ENCODE measurements at regions not wholly inside any gene's neighbourhood (a gene's known extent, or its start where the extent isn't known, plus 50 kb on each side); places are given as distances from the start of the nearest gene placed in this dataset.

DNA sequence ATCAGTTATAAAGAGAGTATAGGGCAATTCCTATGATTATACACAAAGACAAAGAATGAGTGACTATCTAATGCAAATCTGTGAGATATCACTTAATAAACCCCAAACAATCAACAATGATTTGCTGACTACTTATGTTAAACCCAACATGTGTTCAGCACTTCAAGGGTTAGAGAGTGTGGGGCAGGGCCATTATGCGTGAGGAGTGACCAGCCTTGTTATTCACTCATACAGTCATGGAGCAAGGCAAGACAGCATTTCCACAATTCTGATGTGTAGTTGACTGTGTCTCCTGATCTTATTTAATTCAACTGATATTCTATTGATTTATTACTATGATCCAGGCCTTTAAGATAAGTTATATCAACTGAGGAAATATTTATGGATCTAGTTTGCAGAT, 251.7 kb downstream of the CYRIA start:
- 69 to 81% methylated on average over 1 of the region's 1 CpG for WGBS, 2 donors
- H3K27ac ChIP-seq: no peak overlapping the region
- H3K9me3 ChIP-seq: no peaks in the 10 kb centered on the region
- no peak for DNase-seq
- H3K4me3 ChIP-seq: no peak overlapping the region
- no peak for TF ChIP-seq POLR2A (IDR thresholded peaks at IDR 0.05)
- TF ChIP-seq, protein P1, sequence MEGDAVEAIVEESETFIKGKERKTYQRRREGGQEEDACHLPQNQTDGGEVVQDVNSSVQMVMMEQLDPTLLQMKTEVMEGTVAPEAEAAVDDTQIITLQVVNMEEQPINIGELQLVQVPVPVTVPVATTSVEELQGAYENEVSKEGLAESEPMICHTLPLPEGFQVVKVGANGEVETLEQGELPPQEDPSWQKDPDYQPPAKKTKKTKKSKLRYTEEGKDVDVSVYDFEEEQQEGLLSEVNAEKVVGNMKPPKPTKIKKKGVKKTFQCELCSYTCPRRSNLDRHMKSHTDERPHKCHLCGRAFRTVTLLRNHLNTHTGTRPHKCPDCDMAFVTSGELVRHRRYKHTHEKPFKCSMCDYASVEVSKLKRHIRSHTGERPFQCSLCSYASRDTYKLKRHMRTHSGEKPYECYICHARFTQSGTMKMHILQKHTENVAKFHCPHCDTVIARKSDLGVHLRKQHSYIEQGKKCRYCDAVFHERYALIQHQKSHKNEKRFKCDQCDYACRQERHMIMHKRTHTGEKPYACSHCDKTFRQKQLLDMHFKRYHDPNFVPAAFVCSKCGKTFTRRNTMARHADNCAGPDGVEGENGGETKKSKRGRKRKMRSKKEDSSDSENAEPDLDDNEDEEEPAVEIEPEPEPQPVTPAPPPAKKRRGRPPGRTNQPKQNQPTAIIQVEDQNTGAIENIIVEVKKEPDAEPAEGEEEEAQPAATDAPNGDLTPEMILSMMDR (IDR thresholded peaks at IDR 0.05): no peak
- H3K27me3 ChIP-seq: no peaks in the 10 kb centered on the region
- intact Hi-C loops (cut with DNase I; ENCODE audit: low total_unique reads): no loop called here
- H3K4me1 ChIP-seq: no peaks in the 10 kb centered on the region
- no peaks in the 10 kb centered on the region for H3K36me3 ChIP-seq (ENCODE audit: low read depth, missing control alignments)

DNA sequence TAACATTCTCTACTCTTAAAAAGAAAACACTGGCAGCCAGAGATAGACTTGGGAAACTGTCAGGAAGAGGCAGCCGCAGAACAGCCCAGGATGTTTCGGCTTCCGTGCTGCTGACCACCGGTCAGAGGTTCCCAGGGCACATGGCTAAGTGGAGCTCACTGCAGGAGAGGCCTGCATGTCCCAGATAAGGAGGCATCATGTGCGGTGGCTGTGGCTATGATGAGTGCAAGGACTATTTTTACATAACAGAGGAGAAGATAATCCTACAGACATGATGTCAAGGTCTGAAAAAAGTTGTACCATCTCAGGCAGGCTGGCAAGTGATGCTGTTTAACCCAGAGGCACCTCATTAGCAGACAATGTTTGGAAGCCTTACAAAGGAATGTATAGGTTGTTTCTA, 252.3 kb downstream of the CYRIA start:
- DNase-seq: no peak
- no peaks in the 10 kb centered on the region for H3K9me3 ChIP-seq

DNA sequence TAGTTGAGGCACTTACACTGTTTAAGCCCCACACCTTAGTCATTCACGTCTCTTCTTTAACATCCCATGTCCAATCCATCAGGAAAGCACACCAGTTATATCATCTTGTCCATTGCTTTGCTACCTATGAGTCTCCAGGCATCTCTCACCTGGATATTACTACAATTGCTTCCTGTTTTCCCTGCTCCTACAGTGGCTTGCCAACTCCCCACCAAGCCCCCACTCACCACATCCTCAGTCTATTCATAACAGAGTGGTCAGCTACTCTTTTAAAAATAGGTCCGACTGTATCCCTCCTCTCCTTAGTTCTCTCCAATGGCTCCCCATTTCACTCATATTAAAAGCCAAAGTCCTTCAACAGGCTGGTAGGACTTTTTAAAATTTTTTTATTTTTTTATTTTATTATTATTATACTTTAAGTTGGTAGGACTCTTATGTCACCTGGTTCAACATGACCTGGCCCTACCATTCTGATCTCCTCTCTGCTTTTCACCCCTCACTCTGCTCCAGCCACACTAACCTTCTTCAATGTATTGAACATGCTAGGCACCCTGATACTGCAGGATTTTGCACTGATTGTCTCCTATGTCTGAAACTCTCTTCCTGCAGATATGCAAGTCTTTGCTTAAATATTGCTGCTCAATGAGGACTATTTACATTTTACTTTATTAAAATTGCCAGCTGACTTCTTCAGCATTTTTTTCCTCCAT, 253.2 kb downstream of the CYRIA start:
- intact Hi-C loops (cut with DNase I; ENCODE audit: low total_unique reads): no loop called here
- 88 to 95% methylated on average over 2 of the region's 2 CpGs for WGBS, 2 donors
- Histone ChIP-seq H3K9me3 (no peaks in the 10 kb centered on the region), H3K4me3 (no peak overlapping the region), H3K36me3 (ENCODE audit: low read depth, missing control alignments) (no peaks in the 10 kb centered on the region), H3K4me1 (no peaks in the 10 kb centered on the region), H3K27ac (no peak overlapping the region), H3K27me3 (no peaks in the 10 kb centered on the region)
- no peak for DNase-seq
- no peak for TF ChIP-seq POLR2A (IDR thresholded peaks at IDR 0.05)
- TF ChIP-seq, protein P1 (IDR thresholded peaks at IDR 0.05): no peak

More for the DNA sequence above, 252.3 kb downstream of the CYRIA start:
- Histone ChIP-seq H3K4me3 (no peak overlapping the region), H3K27ac (no peak overlapping the region), H3K27me3 (no peaks in the 10 kb centered on the region), H3K36me3 (ENCODE audit: low read depth, missing control alignments) (no peaks in the 10 kb centered on the region), H3K4me1 (no peaks in the 10 kb centered on the region)
- intact Hi-C loops (cut with DNase I; ENCODE audit: low total_unique reads): no loop called here
- WGBS, 2 donors: 56 to 58% methylated on average over 5 of the region's 5 CpGs
- TF ChIP-seq POLR2A (IDR thresholded peaks at IDR 0.05): no peak
- TF ChIP-seq, protein P1 (IDR thresholded peaks at IDR 0.05): no peak

DNA sequence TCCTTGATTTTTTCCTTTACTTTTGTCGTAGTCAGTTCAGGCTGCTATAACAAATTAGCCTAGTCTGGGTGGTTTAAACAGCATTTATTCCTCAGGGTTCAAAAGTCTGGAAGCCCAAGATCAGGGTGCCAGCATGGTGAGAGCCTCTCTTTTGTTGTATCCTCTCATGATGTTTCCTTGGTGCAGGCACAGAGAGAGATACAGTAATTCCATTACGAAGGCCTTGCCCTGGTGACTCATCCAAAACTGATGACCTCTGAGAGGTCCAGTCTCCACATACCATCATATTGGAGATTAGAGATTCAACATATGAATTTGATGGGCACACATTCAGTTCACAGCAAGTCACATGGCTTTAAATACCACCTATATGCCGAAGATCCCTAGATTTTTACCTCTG, 253.8 kb downstream of the CYRIA start:
- no peaks in the 10 kb centered on the region for H3K27me3 ChIP-seq
- no peaks in the 10 kb centered on the region for H3K4me1 ChIP-seq
- no peaks in the 10 kb centered on the region for H3K9me3 ChIP-seq
- intact Hi-C loops (cut with DNase I; ENCODE audit: low total_unique reads): no loop called here
- no peaks in the 10 kb centered on the region for H3K36me3 ChIP-seq (ENCODE audit: low read depth, missing control alignments)
- no peak overlapping the region for H3K4me3 ChIP-seq
- no peak for DNase-seq
- no peak overlapping the region for H3K27ac ChIP-seq
- 93 to 97% methylated on average over 3 of the region's 3 CpGs for WGBS, 2 donors
- no peak for TF ChIP-seq POLR2A (IDR thresholded peaks at IDR 0.05)
- TF ChIP-seq, protein P1 (IDR thresholded peaks at IDR 0.05): no peak

DNA sequence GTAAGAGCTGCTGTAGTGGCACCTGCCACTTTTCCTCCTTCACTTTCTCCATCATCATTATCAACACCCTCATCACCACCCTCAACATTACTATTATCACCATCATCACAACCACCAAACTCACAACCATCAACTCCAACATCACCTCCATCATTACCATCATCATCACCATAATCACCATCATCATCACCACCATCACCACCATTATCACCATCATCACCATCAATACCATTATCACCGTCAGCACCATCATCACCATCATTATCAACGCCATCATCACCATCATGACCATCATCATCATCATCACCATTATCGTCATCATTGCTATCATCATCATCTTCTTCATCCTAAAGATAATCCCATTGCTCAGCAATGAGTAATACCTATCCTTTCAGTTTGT, 255.8 kb downstream of the CYRIA start:
- Histone ChIP-seq H3K27me3 (no peaks in the 10 kb centered on the region), H3K9me3 (no peaks in the 10 kb centered on the region), H3K27ac (no peak overlapping the region), H3K36me3 (ENCODE audit: low read depth, missing control alignments) (no peaks in the 10 kb centered on the region), H3K4me3 (no peak overlapping the region), H3K4me1 (no peaks in the 10 kb centered on the region)
- intact Hi-C loops (cut with DNase I; ENCODE audit: low total_unique reads): no loop called here
- 95 to 96% methylated on average over 3 of the region's 3 CpGs for WGBS, 2 donors
- TF ChIP-seq, protein P1 (IDR thresholded peaks at IDR 0.05): no peak
- no peak for TF ChIP-seq POLR2A (IDR thresholded peaks at IDR 0.05)
- no peak for DNase-seq
